Stomach (tissue), 8 donors: ENCODE measurements at regions not wholly inside any gene's neighbourhood (a gene's known extent, or its start where the extent isn't known, plus 50 kb on each side); places are given as distances from the start of the nearest gene placed in this dataset.

Experiments used
- DNase-seq, 2 donors: peaks; one replicate each; pipeline versions ENCODE4 v3.0.0 to v3.0.0-alpha.2; 2013 to 2019
- H3K27ac ChIP-seq, 5 donors: fragments of 200-600 bp in 4 of 5; sonication (generic) in 4 of 5; one replicate each; pipeline ENCODE4 v1.5.1; 2013 to 2019; ENCODE audit warnings: mild to moderate bottlenecking in 1 of 5, moderate library complexity in 1 of 5
- H3K27me3 ChIP-seq, 3 donors: fragments of 200-600 bp; sonication (generic); one replicate each; pipeline ENCODE4 v1.5.1; 2017 to 2019; ENCODE audit warnings: mixed run types in 1 of 3
- H3K36me3 ChIP-seq, 4 donors: fragments of 200-600 bp; sonication (generic); 1 replicate in 3 of 4; 2 replicates in 1 of 4; pipeline ENCODE4 v1.5.1; 2016 to 2019
- H3K4me1 ChIP-seq, 4 donors: fragments of 200-600 bp; sonication (generic); one replicate each; pipeline ENCODE4 v1.5.1; 2016 to 2019
- H3K4me3 ChIP-seq, 4 donors: fragments of 200-600 bp; sonication (generic) in 3 of 4; one replicate each; pipeline ENCODE4 v1.5.1; 2016 to 2019; ENCODE audit warnings: mild to moderate bottlenecking in 1 of 4
- H3K9me3 ChIP-seq, 4 donors: fragments of 200-600 bp; sonication (generic); one replicate each; pipeline ENCODE4 v1.5.1; 2016 to 2019
- EP300 ChIP-seq: sonication (generic); formaldehyde crosslinking; IDR thresholded peaks from one replicate; pipeline ENCODE4 v1.6.1; 2017; ENCODE audit warnings: antibody characterized with exemption
- POLR2A ChIP-seq, 4 donors: fragments of 450-650 bp; IDR thresholded peaks; one replicate each; pipeline ENCODE4 v1.6.1; 2016; ENCODE audit warnings: antibody characterized with exemption in 4 of 4, control low read depth in 2 of 4, mild to moderate bottlenecking in 1 of 4, moderate library complexity in 1 of 4
- POLR2AphosphoS5 ChIP-seq, 3 donors: sonication (generic); formaldehyde crosslinking; IDR thresholded peaks; one replicate each; pipeline ENCODE4 v1.6.1; 2016; ENCODE audit warnings: antibody characterized with exemption in 3 of 3
- WGBS, 5 donors: extraction: QIAGEN DNeasy Blood & Tissue Kit in 3 of 5; methylation state at CpG; one replicate each; pipeline versions ENCODE4 v1.1.5 to v1.1.7; 2013 to 2018; 5-methylcytosine and 5-hydroxymethylcytosine counted together
- intact Hi-C: fragments of 100-400 bp; cut with DNase I; formaldehyde crosslinking; loops from one replicate; pipeline ENCODE4 v1.15.1; 2023; ENCODE audit warnings: low total_unique reads
- TF ChIP-seq, protein P1 (sequence below), 7 experiments: fragments of 450-650 bp in 4 of 7; fragments of 200-600 bp in 3 of 7; sonication (generic) in 3 of 7; IDR thresholded peaks; one replicate each; pipeline ENCODE4 v1.5.1; 2016 to 2019; ENCODE audit warnings: antibody characterized with exemption in 7 of 7, control low read depth in 2 of 7, mild to moderate bottlenecking in 1 of 7
- donor health status: healthy with polysubstance abuse.
- donor health status: Bipolar disorder and iron deficiency.
- donor health status: healthy.

GRCh38 chr12:91256411-91256810 is 73.8 kb upstream of the DCN start:
- DNase-seq = peak in 1 of 2 donors; percentile 60
- Histone ChIP-seq H3K27me3 (no peaks in the 10 kb centered on the region), H3K27ac (no peak overlapping the region), H3K4me3 (no peak overlapping the region), H3K36me3 (no peaks in the 10 kb centered on the region), H3K9me3 (no peaks in the 10 kb centered on the region), H3K4me1 (no peaks in the 10 kb centered on the region)
- WGBS, 5 donors = 59 to 69% (median 63%) methylated on average over 5 of the region's 5 CpGs
- TF ChIP-seq EP300 (no peak), POLR2AphosphoS5 (IDR thresholded peaks at IDR 0.05) (no peak), POLR2A (IDR thresholded peaks at IDR 0.05) (no peak)
- TF ChIP-seq, protein P1, sequence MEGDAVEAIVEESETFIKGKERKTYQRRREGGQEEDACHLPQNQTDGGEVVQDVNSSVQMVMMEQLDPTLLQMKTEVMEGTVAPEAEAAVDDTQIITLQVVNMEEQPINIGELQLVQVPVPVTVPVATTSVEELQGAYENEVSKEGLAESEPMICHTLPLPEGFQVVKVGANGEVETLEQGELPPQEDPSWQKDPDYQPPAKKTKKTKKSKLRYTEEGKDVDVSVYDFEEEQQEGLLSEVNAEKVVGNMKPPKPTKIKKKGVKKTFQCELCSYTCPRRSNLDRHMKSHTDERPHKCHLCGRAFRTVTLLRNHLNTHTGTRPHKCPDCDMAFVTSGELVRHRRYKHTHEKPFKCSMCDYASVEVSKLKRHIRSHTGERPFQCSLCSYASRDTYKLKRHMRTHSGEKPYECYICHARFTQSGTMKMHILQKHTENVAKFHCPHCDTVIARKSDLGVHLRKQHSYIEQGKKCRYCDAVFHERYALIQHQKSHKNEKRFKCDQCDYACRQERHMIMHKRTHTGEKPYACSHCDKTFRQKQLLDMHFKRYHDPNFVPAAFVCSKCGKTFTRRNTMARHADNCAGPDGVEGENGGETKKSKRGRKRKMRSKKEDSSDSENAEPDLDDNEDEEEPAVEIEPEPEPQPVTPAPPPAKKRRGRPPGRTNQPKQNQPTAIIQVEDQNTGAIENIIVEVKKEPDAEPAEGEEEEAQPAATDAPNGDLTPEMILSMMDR (IDR thresholded peaks at IDR 0.05) = no peak
- intact Hi-C loops = no loop called here

- 64 to 70% (median 68%) methylated on average over 3 of the region's 3 CpGs for WGBS, 5 donors
- Histone ChIP-seq H3K36me3 (no peaks in the 10 kb centered on the region), H3K27me3 (no peaks in the 10 kb centered on the region), H3K4me1 (no peaks in the 10 kb centered on the region), H3K27ac (no peak overlapping the region), H3K9me3 (no peaks in the 10 kb centered on the region), H3K4me3 (no peak overlapping the region)
- intact Hi-C loops = no loop called here
- TF ChIP-seq POLR2A (IDR thresholded peaks at IDR 0.05) = no peak
- TF ChIP-seq EP300 = no peak
- TF ChIP-seq, protein P1 (IDR thresholded peaks at IDR 0.05) = no peak
- no peak for DNase-seq
These were observed 69.7 kb upstream of the DCN start for GRCh38 chr12:91252341-91252740.

GRCh38 chr12:91250273-91250665 is 67.7 kb upstream of the DCN start:
- Histone ChIP-seq H3K27me3 (no peaks in the 10 kb centered on the region), H3K9me3 (no peaks in the 10 kb centered on the region), H3K4me3 (no peak overlapping the region), H3K27ac (peak overlapping the region in 3 of 5 donors; percentile 14 to 66 (median 15)), H3K36me3 (no peaks in the 10 kb centered on the region), H3K4me1 (no peaks in the 10 kb centered on the region)
- WGBS, 5 donors = 48 to 76% (median 70%) methylated on average over 2 of the region's 2 CpGs
- intact Hi-C loops = no loop called here
- no peak for TF ChIP-seq EP300
- TF ChIP-seq, protein P1 (IDR thresholded peaks at IDR 0.05) = no peak
- TF ChIP-seq POLR2AphosphoS5 (IDR thresholded peaks at IDR 0.05) = no peak
- TF ChIP-seq POLR2A (IDR thresholded peaks at IDR 0.05) = no peak
- peak in 1 of 2 donors; percentile 71 for DNase-seq

DNA sequence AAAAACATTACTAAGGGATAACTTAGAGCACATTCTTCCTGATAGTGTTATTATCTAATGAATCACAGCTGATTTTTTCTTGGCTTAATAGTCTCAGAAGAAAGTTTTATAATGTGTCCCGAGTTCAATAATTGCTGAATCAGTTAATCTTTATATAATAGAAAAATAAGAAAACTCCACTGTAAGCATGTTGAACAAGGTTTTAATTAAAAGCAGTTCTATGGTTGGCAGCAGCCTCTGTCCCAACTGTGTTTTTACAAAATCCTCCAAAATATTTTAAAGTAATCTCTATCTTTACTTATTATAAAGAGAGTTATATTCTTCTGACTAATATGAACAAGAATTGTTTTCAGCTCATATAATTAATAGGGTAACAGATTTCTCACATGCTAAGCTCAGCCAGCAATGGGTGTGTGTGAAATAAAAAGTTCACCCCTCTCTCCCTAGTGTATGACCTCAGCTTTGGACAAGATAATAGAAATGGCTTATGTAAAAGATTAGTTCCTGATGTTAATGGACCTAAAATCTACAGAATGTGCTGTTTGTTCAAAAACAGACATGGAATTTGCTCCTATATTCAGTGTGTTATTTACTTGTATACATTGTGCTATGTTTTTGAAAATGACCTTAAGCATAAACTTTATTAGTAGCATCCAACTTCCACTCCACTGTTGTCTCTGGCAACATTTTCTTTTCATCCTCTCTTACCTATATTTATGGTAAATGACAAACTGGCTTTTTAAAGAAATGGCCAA is 67.1 kb upstream of the DCN start:
- Histone ChIP-seq H3K27me3 (no peaks in the 10 kb centered on the region), H3K4me1 (no peaks in the 10 kb centered on the region), H3K27ac (peak overlapping the region in 3 of 5 donors; percentile 14 to 66 (median 15)), H3K36me3 (no peaks in the 10 kb centered on the region), H3K4me3 (no peak overlapping the region), H3K9me3 (no peaks in the 10 kb centered on the region)
- 53 to 73% (median 67%) methylated on average over 1 of the region's 1 CpG for WGBS, 5 donors
- TF ChIP-seq POLR2A (IDR thresholded peaks at IDR 0.05) (no peak), POLR2AphosphoS5 (IDR thresholded peaks at IDR 0.05) (no peak), EP300 (no peak)
- TF ChIP-seq, protein P1 (IDR thresholded peaks at IDR 0.05) = no peak
- peak in 1 of 2 donors; percentile 81 for DNase-seq
- intact Hi-C loops = no loop called here
